Calu3 (cell line): ENCODE measurements at regions not wholly inside any gene's neighbourhood (a gene's known extent, or its start where the extent isn't known, plus 50 kb on each side); places are given as distances from the start of the nearest gene placed in this dataset.
A peak's percentile ranks its signal among the peaks of the same experiment; 100 is the strongest.

Source experiments
- BruUV-seq: library from RNA; stranded (reverse); fragments of 400-500 nt; replicated peaks from 2 replicates; lab custom pipeline; 2021; lab: Mats Ljungman, UMichigan
- CTCF ChIA-PET: fragments of 300-600 bp; sonication (Branson Sonifier 250); formaldehyde crosslinking; loops from one replicate; lab custom pipeline; 2022; ENCODE audit warnings: antibody characterized with exemption; lab: Charles Lee
- DNase-seq: peaks from one replicate; pipeline ENCODE4 v3.0.0; 2022
- H3K27ac Mint-ChIP-seq: one replicate; pipeline ENCODE4 v1.8.0; 2022; ENCODE audit warnings: mixed read lengths; ENCODE audit not compliant: unreplicated experiment
- H3K27me3 Mint-ChIP-seq: one replicate; pipeline ENCODE4 v1.8.0; 2022; ENCODE audit warnings: mixed read lengths; ENCODE audit not compliant: unreplicated experiment
- H3K36me3 Mint-ChIP-seq: one replicate; pipeline ENCODE4 v1.8.0; 2022; ENCODE audit warnings: mild to moderate bottlenecking, moderate library complexity, mixed read lengths; ENCODE audit not compliant: insufficient read depth, unreplicated experiment
- H3K4me1 Mint-ChIP-seq: one replicate; pipeline ENCODE4 v1.8.0; 2022; ENCODE audit warnings: mild to moderate bottlenecking, low read depth, mixed read lengths; ENCODE audit not compliant: unreplicated experiment
- H3K4me3 Mint-ChIP-seq: one replicate; pipeline ENCODE4 v1.8.0; 2022; ENCODE audit warnings: mild to moderate bottlenecking, low read depth, moderate library complexity, mixed read lengths; ENCODE audit not compliant: unreplicated experiment
- H3K9me3 Mint-ChIP-seq: one replicate; pipeline ENCODE4 v1.8.0; 2022; ENCODE audit warnings: low read depth, mixed read lengths; ENCODE audit not compliant: unreplicated experiment
- CTCF ChIP-seq: fragments of 200-600 bp; IDR thresholded peaks from one replicate; pipeline ENCODE4 v1.8.0; 2022; ENCODE audit warnings: antibody characterized with exemption; ENCODE audit not compliant: unreplicated experiment
- intact Hi-C: fragments of 100-400 bp; cut with micrococcal nuclease; formaldehyde crosslinking; loops from one replicate; pipeline ENCODE4 v1.10.0; 2022; ENCODE audit not compliant: unreplicated experiment

- H3K27ac Mint-ChIP-seq, result no peak overlapping the region
- H3K27me3 Mint-ChIP-seq, result no peaks in the 10 kb centered on the region
- no peaks in the 10 kb centered on the region for H3K9me3 Mint-ChIP-seq
- no peak for TF ChIP-seq CTCF
- H3K4me1 Mint-ChIP-seq, result peaks cover 16% of the 10 kb centered on the region
- no peaks in the 10 kb centered on the region for H3K36me3 Mint-ChIP-seq
- intact Hi-C loops, result no loop called here
- peak; percentile 5 for DNase-seq
- no peak overlapping the region for H3K4me3 Mint-ChIP-seq
- BruUV-seq, result no TSS peak
- CTCF ChIA-PET, result no interaction called here
Observed at GRCh38 chr4:56197387-56197786, 189.9 kb downstream of the AASDH start.

- no TSS peak for BruUV-seq
- intact Hi-C loops, result no loop called here
- DNase-seq, result no peak
- H3K9me3 Mint-ChIP-seq, result no peaks in the 10 kb centered on the region
- no peaks in the 10 kb centered on the region for H3K27me3 Mint-ChIP-seq
- H3K27ac Mint-ChIP-seq, result no peak overlapping the region
- no peaks in the 10 kb centered on the region for H3K36me3 Mint-ChIP-seq
- peaks cover 16% of the 10 kb centered on the region for H3K4me1 Mint-ChIP-seq
- TF ChIP-seq CTCF, result no peak
- CTCF ChIA-PET, result no interaction called here
- H3K4me3 Mint-ChIP-seq, result no peak overlapping the region
Observed at GRCh38 chr4:56195025-56195424, 192.3 kb downstream of the AASDH start.

GRCh38 chr4:56191534-56191933 is 195.8 kb downstream of the AASDH start:
- TF ChIP-seq CTCF, result no peak
- Mint-ChIP-seq H3K4me3 (no peak overlapping the region), H3K36me3 (no peaks in the 10 kb centered on the region), H3K27ac (no peak overlapping the region), H3K27me3 (no peaks in the 10 kb centered on the region), H3K4me1 (no peaks in the 10 kb centered on the region), H3K9me3 (no peaks in the 10 kb centered on the region)
- intact Hi-C loops, result no loop called here
- DNase-seq, result no peak
- CTCF ChIA-PET, result no interaction called here
- BruUV-seq, result no TSS peak

- no peak overlapping the region for H3K4me3 Mint-ChIP-seq
- H3K9me3 Mint-ChIP-seq, result no peaks in the 10 kb centered on the region
- H3K36me3 Mint-ChIP-seq, result no peaks in the 10 kb centered on the region
- intact Hi-C loops, result no loop called here
- no peak overlapping the region for H3K27ac Mint-ChIP-seq
- BruUV-seq, result no TSS peak
- no peak for TF ChIP-seq CTCF
- CTCF ChIA-PET, result no interaction called here
- H3K4me1 Mint-ChIP-seq, result no peaks in the 10 kb centered on the region
- H3K27me3 Mint-ChIP-seq, result no peaks in the 10 kb centered on the region
- DNase-seq, result no peak
Observed at GRCh38 chr4:56187688-56188087, 199.6 kb downstream of the AASDH start.
